CD4-positive, alpha-beta T cell (primary cell): ENCODE measurements at regions not wholly inside any gene's neighbourhood (a gene's known extent, or its start where the extent isn't known, plus 50 kb on each side); places are given as distances from the start of the nearest gene placed in this dataset.

Source experiments
- ATAC-seq: fragments of 200-7000 bp; cut with Tn5 transposase; one replicate; pipeline ENCODE4 v1.10.0; 2022; ENCODE audit warnings: mild to moderate bottlenecking; ENCODE audit not compliant: poor library complexity
- CTCF ChIA-PET: fragments of 350-600 bp; sonication (Branson Sonifier 250); formaldehyde crosslinking; loops from one replicate; lab custom pipeline; 2021; ENCODE audit warnings: antibody characterized with exemption, inconsistent platforms; lab: Charles Lee
- POLR2A ChIA-PET: fragments of 350-600 bp; sonication (Branson Sonifier 250); formaldehyde crosslinking; loops from one replicate; lab custom pipeline; 2021; ENCODE audit warnings: antibody characterized with exemption, inconsistent platforms; lab: Charles Lee
- DNase-seq, 14 experiments: peaks; one replicate each; pipeline ENCODE4 v3.0.0-alpha.2; 2013 to 2020; ENCODE audit warnings: mixed read lengths in 2 of 14
- H3K27ac ChIP-seq, 2 donors: one replicate each; pipeline versions ENCODE4 v1.5.1 to v1.7.0; 2013; ENCODE audit warnings: low read length in 2 of 2, low read depth in 1 of 2, mild to moderate bottlenecking in 1 of 2
- H3K27me3 ChIP-seq, 2 experiments: 1 replicate in 1 of 2; 2 replicates in 1 of 2; pipeline versions ENCODE4 v1.6.1 to v1.7.0; 2013; ENCODE audit warnings: low read length in 2 of 2, control low read depth in 1 of 2, mild to moderate bottlenecking in 1 of 2, moderate library complexity in 1 of 2; ENCODE audit not compliant: insufficient read depth in 2 of 2, control insufficient read depth in 1 of 2
- H3K36me3 ChIP-seq: one replicate; pipeline ENCODE4 v1.6.1; 2013; ENCODE audit warnings: low read length, control low read depth; ENCODE audit not compliant: insufficient read depth
- H3K4me1 ChIP-seq: one replicate; pipeline ENCODE4 v1.6.1; 2013; ENCODE audit warnings: low read length, control low read depth; ENCODE audit not compliant: insufficient read depth
- H3K4me3 ChIP-seq: one replicate; pipeline ENCODE4 v1.5.1; 2013; ENCODE audit warnings: mild to moderate bottlenecking, low read length, moderate library complexity
- H3K9me3 ChIP-seq, 2 experiments: 1 replicate in 1 of 2; 2 replicates in 1 of 2; pipeline versions ENCODE4 v1.6.1 to v1.7.0; 2013; ENCODE audit warnings: low read length in 2 of 2, mild to moderate bottlenecking in 2 of 2, control low read depth in 1 of 2, moderate library complexity in 1 of 2; ENCODE audit not compliant: control insufficient read depth in 1 of 2, insufficient read depth in 1 of 2
- H3K27ac Mint-ChIP-seq: one replicate; pipeline ENCODE4 v1.8.0; 2020; ENCODE audit warnings: mixed read lengths
- H3K27me3 Mint-ChIP-seq: one replicate; pipeline ENCODE4 v1.8.0; 2021; ENCODE audit warnings: mixed read lengths
- H3K36me3 Mint-ChIP-seq: one replicate; pipeline ENCODE4 v1.8.0; 2021; ENCODE audit warnings: low read depth, mixed read lengths
- H3K4me1 Mint-ChIP-seq: one replicate; pipeline ENCODE4 v1.8.0; 2021; ENCODE audit warnings: low read depth, mixed read lengths
- H3K4me3 Mint-ChIP-seq: one replicate; pipeline ENCODE4 v1.8.0; 2020; ENCODE audit warnings: mild to moderate bottlenecking, mixed read lengths
- H3K9me3 Mint-ChIP-seq: one replicate; pipeline ENCODE4 v1.8.0; 2020; ENCODE audit warnings: mixed read lengths
- CTCF ChIP-seq: fragments of 200-600 bp; IDR thresholded peaks from one replicate; pipeline ENCODE4 v1.8.0; 2022; ENCODE audit warnings: antibody characterized with exemption, mild to moderate bottlenecking
- intact Hi-C, 2 experiments: fragments of 100-400 bp; cut with DNase I in 1 of 2; cut with micrococcal nuclease in 1 of 2; formaldehyde crosslinking; loops; one replicate each; pipeline versions ENCODE4 v1.15.1 to v1.9.0; 2023 to 2025; cut with DNase I, micrococcal nuclease

- Histone ChIP-seq H3K27me3 (no peaks in the 10 kb centered on the region), H3K9me3 (peaks cover 0 to 9% of the 10 kb centered on the region in 2 experiments), H3K36me3 (no peaks in the 10 kb centered on the region), H3K4me3 (no peak overlapping the region), H3K4me1 (no peaks in the 10 kb centered on the region), H3K27ac (no peak overlapping the region)
- no peak for DNase-seq
- peaks cover 27% of the 10 kb centered on the region for H3K27me3 Mint-ChIP-seq
- H3K4me1 Mint-ChIP-seq: no peaks in the 10 kb centered on the region
- no peaks in the 10 kb centered on the region for H3K36me3 Mint-ChIP-seq
- ChIA-PET CTCF (interaction anchor here (1.4 kb wide), 1 partner anchor 13 kb away, joined by 3 read pairs; no protein-coding TSS in a partner anchor), POLR2A (no interaction called here)
- peaks cover 11% of the 10 kb centered on the region for H3K9me3 Mint-ChIP-seq
- TF ChIP-seq CTCF: no peak
- H3K4me3 Mint-ChIP-seq: no peak overlapping the region
- H3K27ac Mint-ChIP-seq: no peak overlapping the region
- ATAC-seq: no peak
- intact Hi-C loops: no loop called here
These were observed 81.2 kb upstream of the APC start for GRCh38 chr5:112656451-112656850.

- no peak for TF ChIP-seq CTCF
- CTCF ChIA-PET: no interaction called here
- Mint-ChIP-seq H3K36me3 (no peaks in the 10 kb centered on the region), H3K27me3 (peaks cover 27% of the 10 kb centered on the region), H3K27ac (no peak overlapping the region), H3K9me3 (peaks cover 11% of the 10 kb centered on the region), H3K4me1 (no peaks in the 10 kb centered on the region), H3K4me3 (no peak overlapping the region)
- Histone ChIP-seq H3K9me3 (peaks cover 0 to 9% of the 10 kb centered on the region in 2 experiments), H3K4me3 (no peak overlapping the region), H3K36me3 (no peaks in the 10 kb centered on the region), H3K27me3 (no peaks in the 10 kb centered on the region), H3K27ac (no peak overlapping the region), H3K4me1 (no peaks in the 10 kb centered on the region)
- no peak for DNase-seq
- no peak for ATAC-seq
- intact Hi-C loops: no loop called here
- POLR2A ChIA-PET: no interaction called here
These were observed 79.9 kb upstream of the APC start for GRCh38 chr5:112657804-112658203.

- DNase-seq (no peak), ATAC-seq (no peak)
- Histone ChIP-seq H3K27ac (no peak overlapping the region), H3K9me3 (peaks cover 0 to 9% of the 10 kb centered on the region in 2 experiments), H3K36me3 (no peaks in the 10 kb centered on the region), H3K4me1 (no peaks in the 10 kb centered on the region), H3K4me3 (no peak overlapping the region), H3K27me3 (no peaks in the 10 kb centered on the region)
- Mint-ChIP-seq H3K9me3 (peaks cover 11% of the 10 kb centered on the region), H3K36me3 (no peaks in the 10 kb centered on the region), H3K4me3 (no peak overlapping the region), H3K4me1 (no peaks in the 10 kb centered on the region), H3K27ac (no peak overlapping the region), H3K27me3 (peaks cover 13% of the 10 kb centered on the region)
- TF ChIP-seq CTCF: no peak
- ChIA-PET CTCF (no interaction called here), POLR2A (no interaction called here)
- intact Hi-C loops: no loop called here
These were observed 77.3 kb upstream of the APC start for GRCh38 chr5:112660359-112660758.
